Mesodermal cell (in vitro differentiated cells): ENCODE measurements at regions not wholly inside any gene's neighbourhood (a gene's known extent, or its start where the extent isn't known, plus 50 kb on each side); places are given as distances from the start of the nearest gene placed in this dataset.
"Not testable (repeated sequence)": the region's sequence is repeated elsewhere in the genome, so short reads cannot be mapped to it uniquely, and the experiment has no call there.

Experiments
- H3K27ac ChIP-seq: 2 replicates; pipeline ENCODE4 v1.7.0; 2013; ENCODE audit warnings: mild to moderate bottlenecking, low read depth, low read length, moderate library complexity; ENCODE audit not compliant: severe bottlenecking
- H3K36me3 ChIP-seq: 2 replicates; pipeline ENCODE4 v1.7.1; 2013; ENCODE audit warnings: mild to moderate bottlenecking, low read length, moderate library complexity; ENCODE audit not compliant: control insufficient read depth, insufficient read depth
- H3K4me1 ChIP-seq: one replicate; pipeline ENCODE4 v1.7.1; 2013; ENCODE audit warnings: mild to moderate bottlenecking, low read length; ENCODE audit not compliant: insufficient read depth, control insufficient read depth, poor library complexity, severe bottlenecking
- H3K4me3 ChIP-seq: 2 replicates; pipeline ENCODE4 v1.7.0; 2013; ENCODE audit warnings: low read length, control low read depth, mild to moderate bottlenecking; ENCODE audit not compliant: insufficient read depth, poor library complexity, severe bottlenecking; ENCODE audit errors: extremely low read depth
- H3K9me3 ChIP-seq: 2 replicates; pipeline ENCODE4 v1.7.1; 2013; ENCODE audit warnings: mild to moderate bottlenecking, low read length, moderate library complexity; ENCODE audit not compliant: control insufficient read depth
- WGBS, 2 experiments: methylation state at CpG; one replicate each; pipeline ENCODE4 v1.1.5; 2013; ENCODE audit warnings: missing lambda C conversion rate in 2 of 2; ENCODE audit not compliant: insufficient coverage in 2 of 2; 5-methylcytosine and 5-hydroxymethylcytosine counted together

DNA sequence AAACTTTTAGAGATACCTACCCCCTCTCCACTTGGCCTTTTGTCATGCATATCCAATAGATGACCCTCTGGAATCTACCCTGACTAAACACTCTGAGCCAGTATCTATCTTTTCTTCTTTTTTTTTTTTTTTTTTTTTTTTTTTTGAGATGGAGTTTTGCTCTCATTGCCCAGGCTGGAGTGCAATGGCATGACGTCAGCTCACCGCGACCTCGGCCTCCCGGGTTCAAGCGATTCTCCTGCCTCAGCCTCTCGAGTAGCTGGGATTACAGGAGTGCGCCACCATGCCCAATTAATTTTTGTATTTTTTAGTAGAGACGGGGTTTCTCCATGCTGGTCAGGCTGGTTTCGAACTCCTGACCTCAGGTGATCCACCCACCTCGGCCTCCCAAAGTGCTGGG lies 50.8 kb upstream of the GRIN2B start:
- H3K4me3 ChIP-seq, H3K36me3 ChIP-seq, H3K27ac ChIP-seq, H3K9me3 ChIP-seq, H3K4me1 ChIP-seq: not testable (repeated sequence)
- 83 to 100% methylated on average over 2 to 7 of the region's 11 CpGs for WGBS, 2 experiments

DNA sequence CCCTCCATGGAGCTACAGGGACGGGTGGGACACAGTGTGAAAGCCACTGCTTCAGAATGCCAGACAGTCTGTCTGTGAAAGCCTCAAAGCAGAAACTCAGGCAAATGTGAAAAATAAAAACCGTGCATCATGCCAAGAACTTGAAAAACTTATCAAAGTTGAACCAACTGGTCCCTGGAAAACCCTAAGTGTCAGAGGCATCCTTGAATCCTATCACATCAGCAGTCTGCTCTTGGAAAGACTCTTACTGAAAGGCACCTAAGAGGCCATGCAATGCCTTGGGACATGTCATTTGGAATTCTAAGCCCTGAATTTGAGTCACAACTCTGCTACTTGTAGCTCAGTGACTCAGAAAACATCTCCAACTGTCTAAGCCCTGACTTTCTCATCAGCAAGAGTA lies 62.4 kb upstream of the GRIN2B start:
- Histone ChIP-seq H3K4me3 (no peak overlapping the region), H3K9me3 (no peaks in the 10 kb centered on the region), H3K4me1 (no peaks in the 10 kb centered on the region), H3K27ac (no peak overlapping the region), H3K36me3 (no peaks in the 10 kb centered on the region)
- 75 to 94% methylated on average over 1 to 2 of the region's 2 CpGs for WGBS, 2 experiments

- Histone ChIP-seq H3K4me3 (no peak overlapping the region), H3K4me1 (no peaks in the 10 kb centered on the region), H3K27ac (no peak overlapping the region), H3K9me3 (no peaks in the 10 kb centered on the region), H3K36me3 (no peaks in the 10 kb centered on the region)
- 83 to 96% methylated on average over 4 of the region's 4 CpGs for WGBS, 2 experiments
Measured at GRCh38 chr12:14048941-14049545, 67.6 kb upstream of the GRIN2B start.

DNA sequence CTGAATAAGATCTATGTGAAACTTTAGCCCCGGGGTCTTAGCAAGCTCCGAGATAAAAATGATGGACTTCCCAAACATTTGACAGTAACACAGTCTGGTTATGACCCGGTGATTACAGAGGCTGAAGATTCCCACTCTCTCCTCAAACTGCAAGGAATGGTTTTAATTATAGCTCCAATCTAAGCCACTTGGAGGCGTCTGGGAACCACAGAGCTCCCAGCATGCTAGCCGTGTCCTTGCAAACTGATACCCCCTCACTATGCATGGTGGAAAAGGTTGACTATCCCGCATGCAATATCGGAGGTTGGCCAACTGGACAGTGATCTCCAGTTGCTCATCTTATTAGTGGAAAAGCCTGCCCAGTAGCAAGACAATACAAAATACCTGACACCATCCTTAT lies 76.5 kb upstream of the GRIN2B start:
- no peak overlapping the region for H3K4me3 ChIP-seq
- H3K36me3 ChIP-seq = no peaks in the 10 kb centered on the region
- 84 to 92% methylated on average over 4 to 5 of the region's 7 CpGs for WGBS, 2 experiments
- H3K4me1 ChIP-seq = no peaks in the 10 kb centered on the region
- H3K9me3 ChIP-seq = no peaks in the 10 kb centered on the region
- H3K27ac ChIP-seq = no peak overlapping the region

DNA sequence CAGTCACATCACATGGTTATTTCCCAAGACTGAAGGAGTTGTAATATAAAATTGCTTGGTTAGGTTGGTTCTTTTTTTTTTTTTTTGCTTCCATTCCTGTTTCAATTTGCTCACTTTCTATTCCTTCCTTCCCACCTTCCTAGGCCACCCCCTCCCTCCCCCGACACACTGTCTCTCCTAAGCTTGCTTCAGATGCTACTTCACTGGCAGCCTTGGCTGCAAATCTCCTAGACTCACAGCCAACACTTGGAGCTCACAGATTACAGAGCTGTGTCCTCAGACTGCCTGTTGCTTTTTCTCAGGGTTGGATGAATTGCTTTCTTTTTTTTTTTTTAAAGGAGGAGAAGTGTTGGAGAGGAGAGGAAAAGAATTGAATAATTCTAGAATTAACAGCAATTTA lies 77.3 kb upstream of the GRIN2B start:
- WGBS, 2 experiments = 78 to 100% methylated on average over 1 of the region's 1 CpG
- Histone ChIP-seq H3K36me3 (no peaks in the 10 kb centered on the region), H3K4me3 (no peak overlapping the region)

GRCh38 chr12:14059548-14059947 lies 78.1 kb upstream of the GRIN2B start:
- Histone ChIP-seq H3K9me3 (no peaks in the 10 kb centered on the region), H3K4me1 (no peaks in the 10 kb centered on the region), H3K4me3 (no peak overlapping the region), H3K27ac (no peak overlapping the region), H3K36me3 (no peaks in the 10 kb centered on the region)
- 80% methylated on average over 1 of the region's 2 CpGs; no CpG with 5 or more reads in 1 of the 2 experiments for WGBS, 2 experiments

More for the DNA sequence above, 77.3 kb upstream of the GRIN2B start:
- Histone ChIP-seq H3K9me3 (no peaks in the 10 kb centered on the region), H3K27ac (no peak overlapping the region), H3K4me1 (no peaks in the 10 kb centered on the region)

GRCh38 chr12:14065616-14066015 lies 84.2 kb upstream of the GRIN2B start:
- Histone ChIP-seq H3K36me3 (no peaks in the 10 kb centered on the region), H3K4me1 (no peaks in the 10 kb centered on the region), H3K4me3 (no peak overlapping the region), H3K27ac (no peak overlapping the region), H3K9me3 (no peaks in the 10 kb centered on the region)
- WGBS, 2 experiments = no CpG with 5 or more reads among the region's 1 CpG

GRCh38 chr12:14066021-14066420 lies 84.6 kb upstream of the GRIN2B start:
- Histone ChIP-seq H3K4me3 (no peak overlapping the region), H3K9me3 (no peaks in the 10 kb centered on the region), H3K4me1 (no peaks in the 10 kb centered on the region), H3K27ac (no peak overlapping the region), H3K36me3 (no peaks in the 10 kb centered on the region)

DNA sequence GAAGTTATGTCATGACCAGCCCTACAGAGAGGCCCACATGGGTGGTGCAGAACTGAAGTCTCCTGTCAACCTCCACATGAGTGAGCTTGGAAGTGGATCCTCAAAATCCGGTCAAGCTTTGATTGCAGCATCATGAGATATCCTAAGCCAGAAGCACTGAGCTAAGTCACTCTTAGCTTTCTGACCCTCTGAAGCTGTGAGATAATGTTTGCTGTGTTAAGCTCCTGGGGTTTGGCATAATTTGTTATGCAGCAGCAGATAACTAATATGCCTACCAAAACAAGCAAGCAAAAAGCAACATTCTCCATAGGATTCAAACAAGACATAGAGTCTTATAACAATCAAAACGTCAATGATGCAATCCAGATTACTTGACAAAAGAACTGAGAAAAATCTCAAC lies 87.6 kb upstream of the GRIN2B start:
- H3K9me3 ChIP-seq = no peaks in the 10 kb centered on the region
- 67 to 100% methylated on average over 1 of the region's 2 CpGs for WGBS, 2 experiments
- H3K27ac ChIP-seq = no peak overlapping the region
- H3K4me3 ChIP-seq = no peak overlapping the region
- no peaks in the 10 kb centered on the region for H3K4me1 ChIP-seq
- H3K36me3 ChIP-seq = no peaks in the 10 kb centered on the region

GRCh38 chr12:14071833-14072232 lies 90.4 kb upstream of the GRIN2B start:
- Histone ChIP-seq H3K27ac (no peak overlapping the region), H3K9me3 (no peaks in the 10 kb centered on the region), H3K4me3 (no peak overlapping the region), H3K4me1 (no peaks in the 10 kb centered on the region), H3K36me3 (no peaks in the 10 kb centered on the region)
- WGBS, 2 experiments = no CpG with 5 or more reads among the region's 1 CpG

GRCh38 chr12:14072987-14073386 lies 91.6 kb upstream of the GRIN2B start:
- H3K9me3 ChIP-seq = no peaks in the 10 kb centered on the region
- H3K4me3 ChIP-seq = no peak overlapping the region
- no peak overlapping the region for H3K27ac ChIP-seq
- no peaks in the 10 kb centered on the region for H3K4me1 ChIP-seq
- 57% methylated on average over 1 of the region's 1 CpG; no CpG with 5 or more reads in 1 of the 2 experiments for WGBS, 2 experiments
- no peaks in the 10 kb centered on the region for H3K36me3 ChIP-seq
